ENCODE measurements at regions not wholly inside any gene's neighbourhood (a gene's known extent, or its start where the extent isn't known, plus 50 kb on each side); places are given as distances from the start of the nearest gene placed in this dataset.
"Not testable (repeated sequence)": the region's sequence is repeated elsewhere in the genome, so short reads cannot be mapped to it uniquely, and the experiment has no call there.

DNA sequence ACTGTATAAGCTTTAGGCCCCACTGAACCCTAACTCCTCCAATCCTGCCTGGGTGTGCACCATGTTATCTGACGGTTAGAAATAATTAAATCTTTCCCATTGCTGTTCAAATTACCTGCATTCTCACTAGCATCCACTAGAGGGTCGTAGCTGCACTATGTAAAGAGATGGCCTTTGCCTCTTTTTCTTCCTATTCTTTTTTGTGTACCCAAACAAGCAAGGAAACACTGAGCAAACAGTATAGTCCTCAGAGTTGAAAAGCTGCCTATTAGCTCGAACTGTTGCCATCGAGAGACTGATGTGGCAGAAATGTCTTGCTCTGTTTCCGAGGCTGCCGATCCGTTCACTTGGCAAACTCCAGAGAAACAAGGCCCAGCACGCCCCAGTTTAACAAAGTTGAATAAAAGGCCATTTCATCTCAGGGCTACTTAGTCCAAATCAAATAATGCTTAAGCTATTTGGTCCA, 163.8 kb upstream of the TRPM3 start:
- no peaks in the 10 kb centered on the region for H3K36me3 Mint-ChIP-seq
- peak; percentile 72 for ATAC-seq (ENCODE audit: low read depth)
- H3K27me3 Mint-ChIP-seq: peaks cover 2% of the 10 kb centered on the region
- DNase-seq (ENCODE audit: low spot score in 2 of 2): peak; percentile 15 to 30
- H3K4me3 Mint-ChIP-seq: no peak overlapping the region
- H3K4me1 Mint-ChIP-seq: no peaks in the 10 kb centered on the region
- no peaks in the 10 kb centered on the region for H3K9me3 Mint-ChIP-seq
- H3K27ac Mint-ChIP-seq: no peak overlapping the region

DNA sequence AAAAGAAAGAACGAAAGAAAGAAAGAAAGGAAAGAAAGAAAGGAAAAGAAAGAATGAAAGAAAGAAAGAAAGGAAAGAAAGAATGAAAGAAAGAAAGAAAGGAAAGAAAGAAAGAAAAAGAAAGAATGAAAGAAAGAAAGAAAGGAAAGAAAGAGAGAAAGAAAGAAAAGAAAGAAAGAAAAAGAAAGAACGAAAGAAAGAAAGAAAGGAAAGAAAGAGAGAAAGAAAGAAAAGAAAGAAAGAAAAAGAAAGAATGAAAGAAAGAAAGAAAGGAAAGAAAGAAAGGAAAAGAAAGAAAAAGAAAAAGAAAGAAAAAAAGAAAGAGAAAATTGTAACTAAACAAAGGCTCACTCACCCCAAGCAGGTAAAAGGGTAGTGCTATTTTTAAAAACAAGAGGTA, 160.7 kb upstream of the TRPM3 start:
- not testable (repeated sequence) for ATAC-seq (ENCODE audit: low read depth); H3K4me3 Mint-ChIP-seq; H3K27me3 Mint-ChIP-seq; DNase-seq (ENCODE audit: low spot score in 2 of 2); H3K4me1 Mint-ChIP-seq; H3K9me3 Mint-ChIP-seq; H3K27ac Mint-ChIP-seq; H3K36me3 Mint-ChIP-seq

DNA sequence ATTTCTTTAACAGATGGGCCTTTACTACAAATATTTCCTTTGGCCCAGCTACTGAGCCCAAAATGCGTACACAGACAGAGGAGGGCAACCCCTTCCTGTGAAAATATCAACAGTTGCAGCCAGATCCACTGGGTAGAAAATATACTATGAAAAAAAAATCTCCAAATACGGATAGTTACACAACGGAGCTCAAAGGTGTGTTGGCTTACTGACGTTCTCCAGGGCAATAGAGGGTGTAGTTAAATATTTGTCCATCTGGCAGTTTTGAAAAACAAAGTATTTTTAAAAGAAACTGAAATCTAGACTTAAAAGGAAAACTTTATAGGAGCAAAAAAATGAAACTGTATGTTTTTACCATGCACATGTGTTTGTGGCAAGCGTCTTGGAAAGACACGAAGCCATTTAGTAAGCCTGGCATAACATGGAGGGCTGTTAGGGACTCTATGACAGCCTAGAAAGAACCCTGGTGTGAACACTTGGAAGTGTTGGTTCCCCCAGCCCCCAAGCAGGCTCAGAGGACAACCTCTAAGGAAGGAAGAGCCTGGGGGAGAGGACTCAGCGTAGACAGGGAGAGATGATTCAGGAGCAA, 157.8 kb upstream of the TRPM3 start:
- H3K4me3 Mint-ChIP-seq: no peak overlapping the region
- H3K9me3 Mint-ChIP-seq: no peaks in the 10 kb centered on the region
- H3K4me1 Mint-ChIP-seq: no peaks in the 10 kb centered on the region
- H3K36me3 Mint-ChIP-seq: no peaks in the 10 kb centered on the region
- ATAC-seq (ENCODE audit: low read depth) (no peak), DNase-seq (ENCODE audit: low spot score in 2 of 2) (no peak)
- no peak overlapping the region for H3K27ac Mint-ChIP-seq
- peaks cover 1% of the 10 kb centered on the region for H3K27me3 Mint-ChIP-seq

DNA sequence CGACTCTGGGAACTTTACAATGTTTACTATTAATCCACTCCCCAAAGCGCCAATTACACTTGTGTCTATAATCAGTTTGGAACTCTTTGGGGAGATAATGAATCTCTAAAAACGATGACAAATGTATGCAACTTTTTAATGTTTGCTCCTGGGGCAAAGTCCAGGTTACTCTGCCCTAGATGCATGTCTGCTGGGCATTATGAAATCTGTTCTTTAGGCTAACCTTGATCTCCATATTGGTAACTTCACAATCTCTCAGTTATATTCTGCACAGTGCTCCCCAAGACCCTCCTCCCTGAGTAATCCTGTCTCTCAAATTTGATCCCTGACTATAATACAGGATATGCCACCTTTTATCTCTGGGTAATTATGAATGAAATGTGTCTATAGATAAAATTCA, 152.2 kb upstream of the TRPM3 start:
- Mint-ChIP-seq H3K27me3 (peaks cover 5% of the 10 kb centered on the region), H3K36me3 (no peaks in the 10 kb centered on the region), H3K27ac (no peak overlapping the region), H3K9me3 (no peaks in the 10 kb centered on the region), H3K4me3 (no peak overlapping the region), H3K4me1 (no peaks in the 10 kb centered on the region)
- no peak for ATAC-seq (ENCODE audit: low read depth)
- no peak for DNase-seq (ENCODE audit: low spot score in 2 of 2)

DNA sequence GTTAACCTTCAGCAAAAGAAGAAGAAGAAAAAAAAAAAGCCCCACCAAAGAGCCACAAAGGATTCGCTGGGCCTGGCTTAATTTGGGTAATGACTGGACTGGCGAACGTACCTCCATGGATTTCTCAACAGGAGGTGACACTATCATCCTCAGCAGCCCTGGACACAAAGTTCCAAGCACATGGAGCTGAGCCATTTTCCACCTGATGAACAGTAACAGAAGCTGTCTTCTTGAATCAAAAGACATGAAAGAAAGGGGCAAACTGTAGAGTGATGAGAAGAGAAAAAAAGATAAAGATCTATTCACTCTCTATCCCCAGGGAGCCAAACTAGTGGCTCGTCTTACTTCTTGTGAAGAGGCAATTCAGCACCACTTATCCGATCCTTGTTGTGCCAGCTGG, 150.2 kb upstream of the TRPM3 start:
- Mint-ChIP-seq H3K9me3 (no peaks in the 10 kb centered on the region), H3K27me3 (peaks cover 6% of the 10 kb centered on the region), H3K36me3 (no peaks in the 10 kb centered on the region), H3K4me3 (no peak overlapping the region), H3K27ac (no peak overlapping the region), H3K4me1 (no peaks in the 10 kb centered on the region)
- DNase-seq (ENCODE audit: low spot score in 2 of 2) (no peak), ATAC-seq (ENCODE audit: low read depth) (no peak)

DNA sequence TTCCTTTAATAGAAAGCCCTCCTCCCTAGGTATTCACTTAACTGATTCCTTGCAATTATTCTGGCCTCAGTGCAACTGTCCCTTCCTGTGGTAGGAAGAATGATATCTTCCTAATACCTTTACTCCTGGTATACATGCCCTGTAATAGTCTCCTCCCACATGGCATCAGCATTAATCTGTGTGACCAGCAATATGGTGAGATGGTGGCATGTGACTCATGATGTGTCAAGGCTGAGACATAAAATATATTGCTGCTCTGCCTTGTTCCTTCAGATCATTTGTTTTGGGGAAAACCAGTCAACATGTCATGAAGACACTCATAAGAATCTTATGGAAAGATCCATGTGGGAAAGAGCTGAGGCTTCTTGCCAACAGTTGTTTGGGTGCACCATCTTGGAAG, 149.1 kb upstream of the TRPM3 start:
- DNase-seq (ENCODE audit: low spot score in 2 of 2) (no peak), ATAC-seq (ENCODE audit: low read depth) (no peak)
- Mint-ChIP-seq H3K36me3 (no peaks in the 10 kb centered on the region), H3K27me3 (peaks cover 6% of the 10 kb centered on the region), H3K4me1 (no peaks in the 10 kb centered on the region), H3K4me3 (no peak overlapping the region), H3K27ac (no peak overlapping the region), H3K9me3 (no peaks in the 10 kb centered on the region)

DNA sequence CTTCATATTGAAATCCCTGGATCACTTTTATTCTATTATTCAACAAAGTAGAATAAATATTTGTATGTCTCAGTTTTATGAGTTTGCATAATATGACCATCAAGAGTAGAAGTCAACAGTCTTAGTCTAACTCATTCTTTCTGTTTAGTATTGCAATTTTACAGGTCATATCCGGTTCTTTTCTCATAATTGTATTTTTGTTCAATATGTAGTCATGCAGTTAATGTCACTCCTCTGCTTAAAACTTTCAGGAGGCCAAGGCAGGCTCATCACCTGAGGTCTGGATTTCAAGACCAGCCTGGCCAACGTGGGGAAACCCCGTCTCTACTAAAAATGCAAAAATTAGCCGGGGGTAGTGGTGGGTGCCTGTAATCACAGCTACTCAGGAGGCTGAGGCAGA, 148.4 kb upstream of the TRPM3 start:
- no peak for DNase-seq (ENCODE audit: low spot score in 2 of 2)
- H3K36me3 Mint-ChIP-seq: no peaks in the 10 kb centered on the region
- no peaks in the 10 kb centered on the region for H3K4me1 Mint-ChIP-seq
- H3K27me3 Mint-ChIP-seq: peaks cover 6% of the 10 kb centered on the region
- H3K9me3 Mint-ChIP-seq: no peaks in the 10 kb centered on the region
- H3K27ac Mint-ChIP-seq: no peak overlapping the region
- H3K4me3 Mint-ChIP-seq: no peak overlapping the region
- ATAC-seq (ENCODE audit: low read depth): no peak

DNA sequence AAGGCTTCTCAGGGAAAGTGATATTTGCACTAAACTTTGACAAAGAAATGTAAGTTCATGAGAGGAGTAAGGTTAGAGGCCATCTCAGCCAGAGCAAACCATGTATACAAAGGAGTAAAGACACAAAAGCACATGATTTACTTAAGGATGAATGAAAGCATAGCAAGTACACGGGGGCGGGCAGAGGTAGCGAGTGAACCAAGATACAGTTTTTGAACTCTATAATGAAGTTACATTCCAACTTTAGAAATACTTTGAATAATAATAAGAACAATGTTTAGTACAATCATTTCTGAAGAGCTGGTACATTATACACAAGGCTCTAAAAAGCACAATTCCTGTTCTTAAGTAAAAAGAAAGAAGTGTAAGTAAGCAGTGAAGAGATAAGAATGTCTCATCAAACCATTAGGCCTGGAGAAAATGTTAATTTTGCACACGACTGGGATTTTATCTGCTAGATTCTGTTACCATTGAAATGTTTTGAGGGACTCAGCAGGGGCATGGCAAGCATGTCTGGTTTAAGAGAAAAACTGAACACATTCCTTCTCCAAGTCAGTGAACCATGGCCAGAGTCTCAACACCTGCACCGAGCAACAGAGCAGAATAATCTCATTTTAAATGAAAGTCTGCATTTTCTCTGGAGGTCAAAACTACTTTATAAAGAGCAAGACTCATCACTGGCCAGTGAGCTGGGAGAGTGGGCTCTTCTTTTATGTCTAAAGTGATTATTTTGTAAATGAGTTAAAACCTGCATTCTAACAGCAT, 147.6 kb upstream of the TRPM3 start:
- no peaks in the 10 kb centered on the region for H3K4me1 Mint-ChIP-seq
- DNase-seq (ENCODE audit: low spot score in 2 of 2) (no peak), ATAC-seq (ENCODE audit: low read depth) (no peak)
- no peak overlapping the region for H3K4me3 Mint-ChIP-seq
- peaks cover 6% of the 10 kb centered on the region for H3K27me3 Mint-ChIP-seq
- no peaks in the 10 kb centered on the region for H3K36me3 Mint-ChIP-seq
- H3K27ac Mint-ChIP-seq: no peak overlapping the region
- H3K9me3 Mint-ChIP-seq: no peaks in the 10 kb centered on the region

DNA sequence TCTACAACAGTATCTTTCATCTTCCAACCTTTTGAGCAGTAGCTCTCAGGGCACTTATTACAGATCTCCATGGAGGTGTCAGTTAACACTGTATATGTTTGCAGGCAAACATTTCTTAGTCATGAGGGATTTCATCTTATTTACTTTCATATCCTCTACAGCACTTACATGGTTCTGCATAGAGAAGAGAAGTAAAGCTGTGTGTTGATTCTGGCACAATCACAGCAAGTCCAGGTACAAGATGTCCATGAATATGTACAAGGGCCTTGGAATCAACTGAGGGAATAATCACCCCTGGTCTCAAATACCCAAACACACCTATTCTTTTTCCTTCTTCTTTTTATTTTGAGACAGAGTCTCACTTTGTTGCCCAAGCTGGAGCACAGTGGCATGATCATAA, 142.0 kb upstream of the TRPM3 start:
- DNase-seq (ENCODE audit: low spot score in 2 of 2) (no peak), ATAC-seq (ENCODE audit: low read depth) (no peak)
- no peaks in the 10 kb centered on the region for H3K4me1 Mint-ChIP-seq
- H3K4me3 Mint-ChIP-seq: no peak overlapping the region
- peaks cover 4% of the 10 kb centered on the region for H3K27me3 Mint-ChIP-seq
- no peaks in the 10 kb centered on the region for H3K9me3 Mint-ChIP-seq
- no peak overlapping the region for H3K27ac Mint-ChIP-seq
- no peaks in the 10 kb centered on the region for H3K36me3 Mint-ChIP-seq

DNA sequence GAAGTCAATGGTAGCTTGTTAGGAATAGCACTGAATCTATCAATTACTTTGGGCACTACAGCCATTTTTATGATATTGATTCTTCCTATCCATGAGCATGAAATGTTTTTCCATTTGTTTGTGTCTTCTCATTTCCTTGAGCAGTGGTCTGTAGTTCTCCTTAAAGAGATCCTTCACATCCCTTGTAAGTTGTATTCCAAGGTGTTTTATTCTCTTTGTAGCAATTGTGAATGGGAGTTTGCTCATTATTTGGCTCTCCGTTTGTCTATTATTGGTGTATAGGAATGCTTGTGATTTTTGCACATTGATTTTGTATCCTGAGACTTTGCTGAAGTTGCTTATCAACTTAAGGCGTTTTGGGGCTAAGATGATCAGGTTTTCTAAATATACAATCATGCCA, 139.0 kb upstream of the TRPM3 start:
- not testable (repeated sequence) for H3K36me3 Mint-ChIP-seq; H3K4me1 Mint-ChIP-seq; H3K27me3 Mint-ChIP-seq; H3K27ac Mint-ChIP-seq; H3K4me3 Mint-ChIP-seq; ATAC-seq (ENCODE audit: low read depth); H3K9me3 Mint-ChIP-seq; DNase-seq (ENCODE audit: low spot score in 2 of 2)

DNA sequence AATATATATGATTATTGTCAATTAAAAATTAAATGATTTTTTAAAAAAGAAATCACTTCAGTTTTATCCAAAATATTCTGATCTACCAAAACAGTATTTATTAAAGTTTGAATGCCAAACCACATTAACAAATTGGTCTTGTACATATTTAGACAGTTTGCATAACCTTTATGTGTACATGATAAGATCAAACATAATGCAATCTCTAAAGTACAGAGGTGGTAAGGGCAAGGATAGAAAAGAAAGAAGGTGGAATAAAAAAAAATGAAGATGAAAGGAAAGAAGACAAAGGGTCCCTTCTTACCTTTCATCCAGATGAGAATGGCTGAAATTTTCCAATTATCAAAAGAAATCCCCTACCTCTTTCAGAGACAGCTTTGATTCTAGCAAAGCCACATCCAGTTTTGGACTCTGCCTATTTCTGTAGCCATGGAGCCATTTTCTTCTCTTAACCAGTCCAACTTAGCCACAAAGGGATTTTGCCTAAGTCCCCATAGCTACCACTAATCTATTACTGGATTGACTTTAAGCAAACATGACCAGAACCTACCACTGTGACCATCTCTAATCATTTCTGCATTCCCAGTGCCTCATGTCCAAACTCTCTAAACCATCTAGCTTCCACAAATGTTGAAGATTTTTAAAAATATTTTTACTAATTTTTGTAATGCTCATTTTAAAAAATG, 133.3 kb upstream of the TRPM3 start:
- H3K36me3 Mint-ChIP-seq: no peaks in the 10 kb centered on the region
- ATAC-seq (ENCODE audit: low read depth): no peak
- DNase-seq (ENCODE audit: low spot score in 2 of 2): no peak
- H3K27me3 Mint-ChIP-seq: peaks cover 3% of the 10 kb centered on the region
- no peak overlapping the region for H3K27ac Mint-ChIP-seq
- H3K4me3 Mint-ChIP-seq: no peak overlapping the region
- H3K9me3 Mint-ChIP-seq: peaks cover 2% of the 10 kb centered on the region
- H3K4me1 Mint-ChIP-seq: no peaks in the 10 kb centered on the region

DNA sequence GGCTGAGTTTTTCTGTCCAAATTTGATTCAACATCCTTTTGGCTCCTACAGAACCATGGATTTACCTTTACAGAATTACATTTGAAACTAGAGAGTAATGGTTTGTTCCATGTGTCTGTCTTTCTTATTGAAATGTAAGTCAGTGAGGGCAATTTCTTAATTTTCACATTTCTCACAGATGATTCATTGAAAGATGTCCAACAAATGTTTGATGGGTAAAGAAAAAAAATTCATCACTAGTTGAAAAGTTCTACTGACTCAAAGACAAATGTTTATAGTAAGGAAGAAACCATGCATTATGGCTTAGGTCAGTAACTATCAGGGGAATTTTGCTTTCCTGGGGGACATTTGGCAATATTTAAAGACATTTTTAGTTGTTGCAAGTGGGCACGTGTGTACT, 131.6 kb upstream of the TRPM3 start:
- peaks cover 2% of the 10 kb centered on the region for H3K9me3 Mint-ChIP-seq
- H3K27ac Mint-ChIP-seq: no peak overlapping the region
- no peak overlapping the region for H3K4me3 Mint-ChIP-seq
- peaks cover 3% of the 10 kb centered on the region for H3K27me3 Mint-ChIP-seq
- ATAC-seq (ENCODE audit: low read depth) (no peak), DNase-seq (ENCODE audit: low spot score in 2 of 2) (no peak)
- no peaks in the 10 kb centered on the region for H3K4me1 Mint-ChIP-seq
- H3K36me3 Mint-ChIP-seq: no peaks in the 10 kb centered on the region

DNA sequence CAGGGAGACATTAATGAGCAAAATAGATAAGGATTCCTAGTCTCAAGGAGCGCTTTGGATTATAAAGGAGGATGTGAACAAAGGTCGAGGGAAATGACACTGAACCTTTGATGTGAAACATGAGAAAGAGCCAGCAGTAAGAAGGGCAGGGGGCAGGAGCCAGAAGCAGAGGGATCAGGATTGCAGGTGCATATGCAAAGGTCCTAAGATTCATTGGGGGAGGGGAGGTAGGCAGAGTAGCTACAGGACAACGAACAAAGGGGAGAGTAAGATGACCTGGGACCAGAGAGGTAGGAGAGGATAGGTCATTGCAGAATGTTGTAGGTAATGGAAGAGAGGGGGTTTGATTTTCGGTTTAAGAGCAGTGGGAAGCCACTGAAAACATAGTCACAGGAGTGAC, 129.2 kb upstream of the TRPM3 start:
- Mint-ChIP-seq H3K27ac (no peak overlapping the region), H3K4me3 (no peak overlapping the region), H3K4me1 (no peaks in the 10 kb centered on the region), H3K9me3 (peaks cover 2% of the 10 kb centered on the region), H3K27me3 (peaks cover 4% of the 10 kb centered on the region), H3K36me3 (no peaks in the 10 kb centered on the region)
- no peak for ATAC-seq (ENCODE audit: low read depth)
- DNase-seq (ENCODE audit: low spot score in 2 of 2): no peak

DNA sequence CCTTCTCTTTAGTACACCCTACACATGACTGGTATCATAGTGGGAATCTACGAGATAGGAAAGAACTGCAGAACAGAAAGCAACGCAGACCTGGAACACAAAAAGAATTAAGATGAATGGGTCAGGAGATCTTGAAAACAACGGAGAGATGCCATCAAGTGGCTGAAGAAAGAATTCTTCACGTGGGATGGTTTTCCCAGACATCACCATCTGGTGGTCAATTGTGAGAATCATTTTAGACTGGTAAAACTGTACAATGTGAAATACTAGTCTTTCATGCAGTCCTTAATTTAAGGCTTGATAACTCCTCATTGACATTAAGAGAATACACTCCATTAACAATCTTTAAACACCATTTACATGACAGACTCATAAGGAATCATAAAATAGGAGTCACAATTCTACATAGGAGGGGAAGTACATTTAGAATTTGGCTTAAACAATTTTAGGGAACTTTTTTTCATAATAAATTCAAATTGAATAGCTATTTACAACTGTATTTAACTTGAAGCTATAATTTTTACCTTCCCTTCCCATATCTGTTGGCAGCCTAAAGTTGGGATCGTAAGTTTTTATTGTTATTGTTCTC, 128.4 kb upstream of the TRPM3 start:
- Mint-ChIP-seq H3K36me3 (no peaks in the 10 kb centered on the region), H3K4me1 (no peaks in the 10 kb centered on the region), H3K9me3 (peaks cover 2% of the 10 kb centered on the region), H3K4me3 (no peak overlapping the region), H3K27me3 (peaks cover 4% of the 10 kb centered on the region), H3K27ac (no peak overlapping the region)
- DNase-seq (ENCODE audit: low spot score in 2 of 2) (no peak), ATAC-seq (ENCODE audit: low read depth) (peak; percentile 39)

Measured in memory B cell (primary cell).